PC-3 (cell line): ENCODE measurements at regions not wholly inside any gene's neighbourhood (a gene's known extent, or its start where the extent isn't known, plus 50 kb on each side); places are given as distances from the start of the nearest gene placed in this dataset.
"Not testable (repeated sequence)": the region's sequence is repeated elsewhere in the genome, so short reads cannot be mapped to it uniquely, and the experiment has no call there.

Experiments used
- EZH2phosphoT487 ChIP-seq: fragments of 300-600 bp; sonication (generic); IDR thresholded peaks from 2 replicates; pipeline ENCODE4 v1.6.1; 2018; ENCODE audit warnings: mild to moderate bottlenecking, antibody characterized with exemption, low read length, borderline replicate concordance
- TF ChIP-seq, protein P1 (sequence below): fragments of 300-600 bp; sonication (generic); conservative IDR thresholded peaks from 2 replicates; pipeline ENCODE4 v1.5.1; 2017; ENCODE audit warnings: antibody characterized with exemption, low read depth, mild to moderate bottlenecking, low read length

DNA sequence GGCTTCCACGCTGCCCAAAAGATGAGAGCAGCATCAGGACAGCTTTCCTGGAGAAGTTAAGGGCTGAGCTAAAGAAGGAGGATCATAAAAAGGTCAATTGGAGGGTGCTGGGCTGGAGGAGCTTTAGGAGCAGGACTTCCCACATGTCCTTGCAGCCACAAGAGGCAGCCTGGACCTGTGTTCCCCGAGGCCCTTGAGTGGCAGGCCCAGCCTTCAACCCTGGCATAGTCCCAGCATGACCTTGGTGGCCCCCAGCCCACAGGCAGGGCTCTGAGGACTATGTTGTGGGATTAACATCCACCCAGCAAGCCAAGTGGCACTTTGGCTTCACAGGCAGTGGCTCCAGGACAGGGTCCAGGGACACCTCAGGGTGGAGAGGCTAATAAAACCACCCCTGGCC lies 126.8 kb upstream of the MTLN start:
- not testable (repeated sequence) for TF ChIP-seq EZH2phosphoT487
- TF ChIP-seq, protein P1, sequence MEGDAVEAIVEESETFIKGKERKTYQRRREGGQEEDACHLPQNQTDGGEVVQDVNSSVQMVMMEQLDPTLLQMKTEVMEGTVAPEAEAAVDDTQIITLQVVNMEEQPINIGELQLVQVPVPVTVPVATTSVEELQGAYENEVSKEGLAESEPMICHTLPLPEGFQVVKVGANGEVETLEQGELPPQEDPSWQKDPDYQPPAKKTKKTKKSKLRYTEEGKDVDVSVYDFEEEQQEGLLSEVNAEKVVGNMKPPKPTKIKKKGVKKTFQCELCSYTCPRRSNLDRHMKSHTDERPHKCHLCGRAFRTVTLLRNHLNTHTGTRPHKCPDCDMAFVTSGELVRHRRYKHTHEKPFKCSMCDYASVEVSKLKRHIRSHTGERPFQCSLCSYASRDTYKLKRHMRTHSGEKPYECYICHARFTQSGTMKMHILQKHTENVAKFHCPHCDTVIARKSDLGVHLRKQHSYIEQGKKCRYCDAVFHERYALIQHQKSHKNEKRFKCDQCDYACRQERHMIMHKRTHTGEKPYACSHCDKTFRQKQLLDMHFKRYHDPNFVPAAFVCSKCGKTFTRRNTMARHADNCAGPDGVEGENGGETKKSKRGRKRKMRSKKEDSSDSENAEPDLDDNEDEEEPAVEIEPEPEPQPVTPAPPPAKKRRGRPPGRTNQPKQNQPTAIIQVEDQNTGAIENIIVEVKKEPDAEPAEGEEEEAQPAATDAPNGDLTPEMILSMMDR = not testable (repeated sequence)
